ENCODE measurements at regions not wholly inside any gene's neighbourhood (a gene's known extent, or its start where the extent isn't known, plus 50 kb on each side); places are given as distances from the start of the nearest gene placed in this dataset.

- DNase-seq (ENCODE audit: low read depth, low spot score) = no peak
- Mint-ChIP-seq H3K36me3 (ENCODE audit: low read depth) (no peaks in the 10 kb centered on the region), H3K27me3 (ENCODE audit: low read depth) (no peaks in the 10 kb centered on the region)
Measured at GRCh38 chr16:50853329-50853728, 111.4 kb downstream of the CYLD start.

More at GRCh38 chr16:50853329-50853728, 111.4 kb downstream of the CYLD start:
- Mint-ChIP-seq H3K9me3 (no peaks in the 10 kb centered on the region), H3K4me1 (peaks cover 5% of the 10 kb centered on the region), H3K27ac (ENCODE audit: unreplicated experiment) (no peak overlapping the region), H3K4me3 (no peak overlapping the region)
- no peak for TF ChIP-seq CTCF (conservative IDR thresholded peaks at IDR 0.05)

All from neural crest cell (in vitro differentiated cells).